ENCODE measurements at regions not wholly inside any gene's neighbourhood (a gene's known extent, or its start where the extent isn't known, plus 50 kb on each side); places are given as distances from the start of the nearest gene placed in this dataset.

GRCh38 chr13:22148187-22148586 lies 477.3 kb downstream of the FGF9 start:
- no peaks in the 10 kb centered on the region for H3K9me3 ChIP-seq (replicated peaks; ENCODE audit: control insufficient read depth, low read depth, low read length)
- no peak overlapping the region for H3K27ac ChIP-seq (ENCODE audit: low read length)
- no peak for DNase-seq
- no peaks in the 10 kb centered on the region for H3K4me1 ChIP-seq (ENCODE audit: control insufficient read depth, insufficient read depth, low read length)
- no peak overlapping the region for H3K4me3 ChIP-seq (ENCODE audit: low read length)
- no peaks in the 10 kb centered on the region for H3K27me3 ChIP-seq (ENCODE audit: control insufficient read depth, insufficient read depth, low read length)
- WGBS (ENCODE audit: insufficient coverage), result 73% methylated on average over 3 of the region's 3 CpGs
- H3K36me3 ChIP-seq (ENCODE audit: control insufficient read depth, insufficient read depth, low read length), result no peaks in the 10 kb centered on the region

DNA sequence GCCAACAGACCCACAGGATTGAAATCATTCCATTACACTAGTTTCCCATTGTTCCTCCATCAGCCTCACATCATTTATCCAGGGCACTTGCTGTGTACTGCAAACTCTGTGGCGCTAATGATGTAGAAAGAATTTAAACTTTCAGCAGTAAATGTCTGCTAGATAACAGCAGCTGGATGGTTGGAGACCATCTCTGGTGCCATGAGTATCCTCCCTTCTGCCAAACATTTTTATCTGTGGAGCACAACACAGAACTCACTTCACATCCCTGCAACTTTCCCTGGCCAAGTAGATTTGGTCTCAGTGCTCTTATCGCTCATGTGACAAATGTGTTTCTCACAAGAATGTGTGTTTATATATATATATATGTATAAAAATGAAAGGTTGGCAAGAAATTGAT lies 481.9 kb downstream of the FGF9 start:
- Histone ChIP-seq H3K9me3 (replicated peaks; ENCODE audit: control insufficient read depth, low read depth, low read length) (no peaks in the 10 kb centered on the region), H3K4me3 (ENCODE audit: low read length) (no peak overlapping the region), H3K27ac (ENCODE audit: low read length) (no peak overlapping the region), H3K27me3 (ENCODE audit: control insufficient read depth, insufficient read depth, low read length) (no peaks in the 10 kb centered on the region), H3K36me3 (ENCODE audit: control insufficient read depth, insufficient read depth, low read length) (no peaks in the 10 kb centered on the region), H3K4me1 (ENCODE audit: control insufficient read depth, insufficient read depth, low read length) (no peaks in the 10 kb centered on the region)
- DNase-seq, result no peak
- WGBS (ENCODE audit: insufficient coverage), result no CpG with 5 or more reads among the region's 2 CpGs

GRCh38 chr13:22154041-22154440 lies 483.2 kb downstream of the FGF9 start:
- H3K27ac ChIP-seq (ENCODE audit: low read length), result no peak overlapping the region
- H3K9me3 ChIP-seq (replicated peaks; ENCODE audit: control insufficient read depth, low read depth, low read length), result no peaks in the 10 kb centered on the region
- no peaks in the 10 kb centered on the region for H3K4me1 ChIP-seq (ENCODE audit: control insufficient read depth, insufficient read depth, low read length)
- no peaks in the 10 kb centered on the region for H3K27me3 ChIP-seq (ENCODE audit: control insufficient read depth, insufficient read depth, low read length)
- H3K4me3 ChIP-seq (ENCODE audit: low read length), result no peak overlapping the region
- DNase-seq, result no peak
- no CpG with 5 or more reads among the region's 3 CpGs for WGBS (ENCODE audit: insufficient coverage)
- H3K36me3 ChIP-seq (ENCODE audit: control insufficient read depth, insufficient read depth, low read length), result no peaks in the 10 kb centered on the region

DNA sequence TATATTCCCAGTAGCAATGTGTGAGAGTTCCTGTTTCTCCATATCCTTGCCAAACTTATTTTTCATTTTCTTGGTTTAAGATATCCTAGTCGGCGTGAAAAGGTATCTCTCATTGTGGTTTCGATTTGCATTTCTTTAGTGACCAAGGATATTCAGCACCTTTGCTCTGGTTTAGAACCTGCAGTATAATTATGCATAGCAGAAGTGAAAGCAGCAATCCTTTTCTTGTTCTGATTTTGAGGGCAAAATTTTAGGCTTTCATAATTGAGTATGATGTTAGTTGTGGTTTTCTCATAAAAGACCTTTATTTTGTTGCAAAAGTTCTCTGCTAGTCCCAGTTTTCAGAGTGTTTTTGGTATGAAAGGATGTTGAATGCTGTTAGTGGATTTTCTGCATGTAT lies 491.0 kb downstream of the FGF9 start:
- 100% methylated on average over 3 of the region's 3 CpGs for WGBS (ENCODE audit: insufficient coverage)
- no peak overlapping the region for H3K4me3 ChIP-seq (ENCODE audit: low read length)
- no peaks in the 10 kb centered on the region for H3K9me3 ChIP-seq (replicated peaks; ENCODE audit: control insufficient read depth, low read depth, low read length)
- no peak for DNase-seq
- no peaks in the 10 kb centered on the region for H3K36me3 ChIP-seq (ENCODE audit: control insufficient read depth, insufficient read depth, low read length)
- H3K27me3 ChIP-seq (ENCODE audit: control insufficient read depth, insufficient read depth, low read length), result no peaks in the 10 kb centered on the region
- no peak overlapping the region for H3K27ac ChIP-seq (ENCODE audit: low read length)
- H3K4me1 ChIP-seq (ENCODE audit: control insufficient read depth, insufficient read depth, low read length), result no peaks in the 10 kb centered on the region

- Histone ChIP-seq H3K27me3 (ENCODE audit: control insufficient read depth, insufficient read depth, low read length) (no peaks in the 10 kb centered on the region), H3K4me3 (ENCODE audit: low read length) (no peak overlapping the region)
- DNase-seq, result no peak
Observed at GRCh38 chr13:22162889-22163288, 492.0 kb downstream of the FGF9 start.

GRCh38 chr13:22168437-22169190 lies 497.7 kb downstream of the FGF9 start:
- Histone ChIP-seq H3K4me3 (ENCODE audit: low read length) (no peak overlapping the region), H3K27me3 (ENCODE audit: control insufficient read depth, insufficient read depth, low read length) (no peaks in the 10 kb centered on the region), H3K27ac (ENCODE audit: low read length) (no peak overlapping the region), H3K4me1 (ENCODE audit: control insufficient read depth, insufficient read depth, low read length) (no peaks in the 10 kb centered on the region), H3K36me3 (ENCODE audit: control insufficient read depth, insufficient read depth, low read length) (no peaks in the 10 kb centered on the region), H3K9me3 (replicated peaks; ENCODE audit: control insufficient read depth, low read depth, low read length) (no peaks in the 10 kb centered on the region)
- 53% methylated on average over 7 of the region's 11 CpGs for WGBS (ENCODE audit: insufficient coverage)
- peak; percentile 69 for DNase-seq

More at GRCh38 chr13:22162889-22163288, 492.0 kb downstream of the FGF9 start:
- H3K27ac ChIP-seq (ENCODE audit: low read length), result no peak overlapping the region
- no CpG with 5 or more reads among the region's 1 CpG for WGBS (ENCODE audit: insufficient coverage)
- H3K36me3 ChIP-seq (ENCODE audit: control insufficient read depth, insufficient read depth, low read length), result no peaks in the 10 kb centered on the region
- no peaks in the 10 kb centered on the region for H3K9me3 ChIP-seq (replicated peaks; ENCODE audit: control insufficient read depth, low read depth, low read length)
- no peaks in the 10 kb centered on the region for H3K4me1 ChIP-seq (ENCODE audit: control insufficient read depth, insufficient read depth, low read length)

DNA sequence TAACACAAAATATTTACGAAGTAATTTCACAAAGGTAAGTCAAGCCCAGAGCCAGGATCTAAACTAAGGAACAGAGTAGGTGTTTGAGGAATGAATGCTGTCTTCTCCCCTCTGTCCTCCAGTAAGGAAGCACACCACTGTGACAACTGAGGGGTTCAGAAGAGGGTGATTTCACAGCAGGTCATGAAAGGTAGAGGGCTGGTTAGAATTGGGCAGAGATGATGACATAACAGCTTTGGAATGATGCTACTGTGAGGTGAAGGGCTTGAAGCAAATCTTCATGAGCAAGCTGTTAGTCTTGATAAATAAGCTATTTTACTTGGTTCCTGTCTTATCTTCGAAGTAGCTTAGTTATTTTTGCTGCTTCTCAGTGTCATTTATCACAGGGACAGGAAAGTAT lies 498.6 kb downstream of the FGF9 start:
- Histone ChIP-seq H3K27ac (ENCODE audit: low read length) (no peak overlapping the region), H3K4me3 (ENCODE audit: low read length) (no peak overlapping the region), H3K4me1 (ENCODE audit: control insufficient read depth, insufficient read depth, low read length) (no peaks in the 10 kb centered on the region), H3K9me3 (replicated peaks; ENCODE audit: control insufficient read depth, low read depth, low read length) (no peaks in the 10 kb centered on the region), H3K36me3 (ENCODE audit: control insufficient read depth, insufficient read depth, low read length) (no peaks in the 10 kb centered on the region), H3K27me3 (ENCODE audit: control insufficient read depth, insufficient read depth, low read length) (no peaks in the 10 kb centered on the region)
- no CpG with 5 or more reads among the region's 2 CpGs for WGBS (ENCODE audit: insufficient coverage)
- no peak for DNase-seq

- H3K4me3 ChIP-seq (ENCODE audit: low read length), result no peak overlapping the region
- no peaks in the 10 kb centered on the region for H3K4me1 ChIP-seq (ENCODE audit: control insufficient read depth, insufficient read depth, low read length)
- no peaks in the 10 kb centered on the region for H3K36me3 ChIP-seq (ENCODE audit: control insufficient read depth, insufficient read depth, low read length)
- peak; percentile 55 for DNase-seq
- no peaks in the 10 kb centered on the region for H3K27me3 ChIP-seq (ENCODE audit: control insufficient read depth, insufficient read depth, low read length)
- WGBS (ENCODE audit: insufficient coverage), result 45% methylated on average over 2 of the region's 2 CpGs
- H3K9me3 ChIP-seq (replicated peaks; ENCODE audit: control insufficient read depth, low read depth, low read length), result no peaks in the 10 kb centered on the region
- H3K27ac ChIP-seq (ENCODE audit: low read length), result no peak overlapping the region
Observed at GRCh38 chr13:22173610-22174009, 502.7 kb downstream of the FGF9 start.

DNA sequence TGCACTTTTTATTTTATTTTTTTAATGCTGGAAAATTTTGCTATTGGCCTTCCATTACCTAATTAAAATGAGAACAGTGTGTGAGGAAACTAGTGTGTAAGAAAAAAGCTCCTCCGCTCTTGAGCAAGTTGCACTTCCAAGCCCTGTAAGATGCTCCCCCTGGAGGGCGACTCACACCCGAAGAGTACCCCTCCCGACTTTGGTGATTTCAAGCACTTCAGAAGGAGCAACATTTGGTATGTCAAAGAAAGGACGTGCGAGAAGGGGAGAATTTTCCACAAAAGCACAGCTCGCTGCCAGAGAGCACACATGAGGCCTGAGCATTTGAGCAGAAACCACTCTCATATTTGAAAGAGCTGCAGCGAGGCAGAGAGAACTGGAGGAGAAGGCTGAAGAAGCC lies 504.4 kb downstream of the FGF9 start:
- no peaks in the 10 kb centered on the region for H3K4me1 ChIP-seq (ENCODE audit: control insufficient read depth, insufficient read depth, low read length)

GRCh38 chr13:22175815-22176214 lies 504.9 kb downstream of the FGF9 start:
- DNase-seq, result no peak
- no peak overlapping the region for H3K4me3 ChIP-seq (ENCODE audit: low read length)
- no peaks in the 10 kb centered on the region for H3K27me3 ChIP-seq (ENCODE audit: control insufficient read depth, insufficient read depth, low read length)
- no peak overlapping the region for H3K27ac ChIP-seq (ENCODE audit: low read length)
- H3K36me3 ChIP-seq (ENCODE audit: control insufficient read depth, insufficient read depth, low read length), result no peaks in the 10 kb centered on the region
- WGBS (ENCODE audit: insufficient coverage), result 67% methylated on average over 1 of the region's 7 CpGs
- no peaks in the 10 kb centered on the region for H3K9me3 ChIP-seq (replicated peaks; ENCODE audit: control insufficient read depth, low read depth, low read length)
- H3K4me1 ChIP-seq (ENCODE audit: control insufficient read depth, insufficient read depth, low read length), result no peaks in the 10 kb centered on the region

More for the DNA sequence above, 504.4 kb downstream of the FGF9 start:
- Histone ChIP-seq H3K36me3 (ENCODE audit: control insufficient read depth, insufficient read depth, low read length) (no peaks in the 10 kb centered on the region), H3K27ac (ENCODE audit: low read length) (no peak overlapping the region), H3K9me3 (replicated peaks; ENCODE audit: control insufficient read depth, low read depth, low read length) (no peaks in the 10 kb centered on the region), H3K4me3 (ENCODE audit: low read length) (no peak overlapping the region), H3K27me3 (ENCODE audit: control insufficient read depth, insufficient read depth, low read length) (no peaks in the 10 kb centered on the region)
- WGBS (ENCODE audit: insufficient coverage), result 63% methylated on average over 3 of the region's 8 CpGs
- DNase-seq, result peak; percentile 48

Data from muscle of leg (tissue), 3 donors.